Trophoblast cell (in vitro differentiated cells and primary cell): ENCODE measurements at regions not wholly inside any gene's neighbourhood (a gene's known extent, or its start where the extent isn't known, plus 50 kb on each side); places are given as distances from the start of the nearest gene placed in this dataset.

ENCODE experiments used
- DNase-seq, 2 donors: peaks; one replicate each; pipeline ENCODE4 v3.0.0-alpha.2; 2016
- H2AFZ ChIP-seq: 2 replicates; pipeline ENCODE4 v1.6.1; 2013; ENCODE audit warnings: low read length, moderate library complexity, mild to moderate bottlenecking; ENCODE audit not compliant: insufficient read depth, poor library complexity
- H2AK5ac ChIP-seq: 2 replicates; pipeline ENCODE4 v1.6.1; 2013; ENCODE audit warnings: mild to moderate bottlenecking, low read length
- H2BK120ac ChIP-seq: 2 replicates; pipeline ENCODE4 v1.6.1; 2013; ENCODE audit warnings: low read length, mild to moderate bottlenecking, moderate library complexity; ENCODE audit not compliant: insufficient read depth, poor library complexity
- H2BK12ac ChIP-seq: 2 replicates; pipeline ENCODE4 v1.6.1; 2013; ENCODE audit warnings: mild to moderate bottlenecking, low read length, moderate library complexity
- H2BK5ac ChIP-seq: 2 replicates; pipeline ENCODE4 v1.6.1; 2013; ENCODE audit warnings: low read length, low read depth, moderate library complexity, mild to moderate bottlenecking; ENCODE audit not compliant: poor library complexity
- H3K14ac ChIP-seq: 2 replicates; pipeline ENCODE4 v1.6.1; 2013; ENCODE audit warnings: mild to moderate bottlenecking, low read length
- H3K18ac ChIP-seq: 2 replicates; pipeline ENCODE4 v1.6.1; 2013; ENCODE audit warnings: mild to moderate bottlenecking, low read length
- H3K23ac ChIP-seq: 2 replicates; pipeline ENCODE4 v1.6.1; 2013; ENCODE audit warnings: low read length
- H3K27ac ChIP-seq: 2 replicates; pipeline ENCODE4 v1.5.1; 2013; ENCODE audit warnings: low read depth, mild to moderate bottlenecking, inconsistent platforms, low read length, moderate library complexity
- H3K27me3 ChIP-seq: 2 replicates; pipeline ENCODE4 v1.6.1; 2013; ENCODE audit warnings: inconsistent platforms, mild to moderate bottlenecking, low read length, moderate library complexity; ENCODE audit not compliant: insufficient read depth
- H3K36me3 ChIP-seq, 2 experiments: 1 replicate in 1 of 2; 2 replicates in 1 of 2; pipeline ENCODE4 v1.6.1; 2013; ENCODE audit warnings: low read length in 2 of 2, mild to moderate bottlenecking in 2 of 2, moderate library complexity in 1 of 2; ENCODE audit not compliant: insufficient read depth in 2 of 2, control insufficient read depth in 1 of 2
- H3K4ac ChIP-seq: 2 replicates; pipeline ENCODE4 v1.6.1; 2013; ENCODE audit warnings: low read depth, mild to moderate bottlenecking, low read length, moderate library complexity
- H3K4me1 ChIP-seq, 2 experiments: 1 replicate in 1 of 2; 2 replicates in 1 of 2; pipeline ENCODE4 v1.6.1; 2013; ENCODE audit warnings: low read length in 2 of 2, mild to moderate bottlenecking in 2 of 2, moderate library complexity in 1 of 2; ENCODE audit not compliant: insufficient read depth in 2 of 2, control insufficient read depth in 1 of 2
- H3K4me2 ChIP-seq: 2 replicates; pipeline ENCODE4 v1.6.1; 2013; ENCODE audit warnings: inconsistent platforms, mild to moderate bottlenecking, low read length, moderate library complexity
- H3K4me3 ChIP-seq: 2 replicates; pipeline ENCODE4 v1.5.1; 2013; ENCODE audit warnings: mild to moderate bottlenecking, low read depth, low read length, inconsistent platforms
- H3K79me1 ChIP-seq: one replicate; pipeline ENCODE4 v1.6.1; 2013; ENCODE audit warnings: low read length
- H3K79me2 ChIP-seq: 2 replicates; pipeline ENCODE4 v1.6.1; 2013; ENCODE audit warnings: low read length, mild to moderate bottlenecking; ENCODE audit not compliant: control insufficient read depth, insufficient read depth, poor library complexity
- H3K9ac ChIP-seq: 2 replicates; pipeline ENCODE4 v1.6.1; 2013; ENCODE audit warnings: mild to moderate bottlenecking, low read length
- H3K9me3 ChIP-seq: 2 replicates; pipeline ENCODE4 v1.6.1; 2013; ENCODE audit warnings: low read depth, mild to moderate bottlenecking, control low read depth, inconsistent platforms, low read length; ENCODE audit not compliant: insufficient read depth
- H4K12ac ChIP-seq: 2 replicates; pipeline ENCODE4 v1.6.1; 2013; ENCODE audit warnings: low read depth, mild to moderate bottlenecking, low read length, moderate library complexity
- H4K8ac ChIP-seq: 2 replicates; pipeline ENCODE4 v1.6.1; 2013; ENCODE audit warnings: low read depth, mild to moderate bottlenecking, low read length, moderate library complexity
- H4K91ac ChIP-seq: one replicate; pipeline ENCODE4 v1.6.1; 2013; ENCODE audit warnings: low read depth, mild to moderate bottlenecking, low read length, moderate library complexity
- WGBS: extraction: QIAGEN DNeasy Blood & Tissue Kit; methylation state at CpG from one replicate; pipeline ENCODE4 v1.1.7; 2013; ENCODE audit warnings: missing lambda C conversion rate; ENCODE audit not compliant: insufficient read length, insufficient coverage; ENCODE audit errors: extremely low coverage; 5-methylcytosine and 5-hydroxymethylcytosine counted together

- Histone ChIP-seq H3K9ac (no peak overlapping the region), H3K4me3 (no peak overlapping the region), H2BK120ac (no peak overlapping the region), H3K36me3 (no peaks in the 10 kb centered on the region), H3K9me3 (no peaks in the 10 kb centered on the region), H3K27ac (no peak overlapping the region), H2BK5ac (no peak overlapping the region), H3K79me1 (no peaks in the 10 kb centered on the region), H3K27me3 (no peaks in the 10 kb centered on the region), H3K14ac (no peak overlapping the region), H3K4ac (no peak overlapping the region), H3K4me2 (no peak overlapping the region), H4K12ac (no peak overlapping the region), H2AFZ (no peak overlapping the region), H3K4me1 (no peaks in the 10 kb centered on the region), H4K91ac (no peak overlapping the region), H3K79me2 (no peaks in the 10 kb centered on the region), H2AK5ac (no peak overlapping the region), H3K18ac (no peak overlapping the region), H4K8ac (no peak overlapping the region), H3K23ac (no peak overlapping the region), H2BK12ac (no peak overlapping the region)
- DNase-seq, result no peak
- WGBS, result no CpG with 5 or more reads among the region's 1 CpG
These were observed 629.4 kb upstream of the FRG1 start for GRCh38 chr4:189311251-189311650.

GRCh38 chr4:189313064-189313463, 627.6 kb upstream of the FRG1 start:
- no peak overlapping the region for H3K27ac ChIP-seq
- no peak overlapping the region for H3K18ac ChIP-seq
- H4K91ac ChIP-seq, result no peak overlapping the region
- no peak overlapping the region for H3K14ac ChIP-seq
- no peak overlapping the region for H2BK5ac ChIP-seq
- H3K79me1 ChIP-seq, result no peaks in the 10 kb centered on the region
- no peak for DNase-seq
- no peak overlapping the region for H2AFZ ChIP-seq
- no peaks in the 10 kb centered on the region for H3K36me3 ChIP-seq
- H3K4ac ChIP-seq, result no peak overlapping the region
- no CpG with 5 or more reads among the region's 4 CpGs for WGBS
- no peak overlapping the region for H4K12ac ChIP-seq
- no peaks in the 10 kb centered on the region for H3K9me3 ChIP-seq
- H2AK5ac ChIP-seq, result no peak overlapping the region
- H2BK12ac ChIP-seq, result no peak overlapping the region
- no peak overlapping the region for H2BK120ac ChIP-seq
- no peak overlapping the region for H3K4me3 ChIP-seq
- no peak overlapping the region for H3K9ac ChIP-seq
- no peak overlapping the region for H3K23ac ChIP-seq
- H4K8ac ChIP-seq, result no peak overlapping the region
- no peaks in the 10 kb centered on the region for H3K4me1 ChIP-seq
- H3K79me2 ChIP-seq, result no peaks in the 10 kb centered on the region
- no peak overlapping the region for H3K4me2 ChIP-seq
- no peaks in the 10 kb centered on the region for H3K27me3 ChIP-seq

- H4K91ac ChIP-seq, result no peak overlapping the region
- H4K8ac ChIP-seq, result no peak overlapping the region
- H3K4me1 ChIP-seq, result no peaks in the 10 kb centered on the region
- H2BK12ac ChIP-seq, result no peak overlapping the region
- no peak overlapping the region for H3K27ac ChIP-seq
- H3K9me3 ChIP-seq, result no peaks in the 10 kb centered on the region
- no peak overlapping the region for H2BK120ac ChIP-seq
- no peaks in the 10 kb centered on the region for H3K36me3 ChIP-seq
- no peak overlapping the region for H2AFZ ChIP-seq
- no peaks in the 10 kb centered on the region for H3K27me3 ChIP-seq
- no CpG with 5 or more reads among the region's 24 CpGs for WGBS
- H3K14ac ChIP-seq, result no peak overlapping the region
- H3K4ac ChIP-seq, result no peak overlapping the region
- H3K18ac ChIP-seq, result no peak overlapping the region
- H3K4me3 ChIP-seq, result no peak overlapping the region
- H3K4me2 ChIP-seq, result no peak overlapping the region
- no peak for DNase-seq
- H3K9ac ChIP-seq, result no peak overlapping the region
- H3K23ac ChIP-seq, result no peak overlapping the region
- no peaks in the 10 kb centered on the region for H3K79me1 ChIP-seq
- no peaks in the 10 kb centered on the region for H3K79me2 ChIP-seq
- H2AK5ac ChIP-seq, result no peak overlapping the region
- H2BK5ac ChIP-seq, result no peak overlapping the region
- no peak overlapping the region for H4K12ac ChIP-seq
These were observed 626.7 kb upstream of the FRG1 start for GRCh38 chr4:189313861-189314513.

GRCh38 chr4:189322426-189322825, 618.2 kb upstream of the FRG1 start:
- Histone ChIP-seq H3K79me1 (no peaks in the 10 kb centered on the region), H4K91ac (no peak overlapping the region), H3K9ac (no peak overlapping the region), H3K4me1 (no peaks in the 10 kb centered on the region), H3K4me2 (no peak overlapping the region), H3K14ac (no peak overlapping the region), H4K12ac (no peak overlapping the region), H3K27me3 (no peaks in the 10 kb centered on the region), H2BK12ac (no peak overlapping the region), H2AK5ac (no peak overlapping the region), H3K36me3 (no peaks in the 10 kb centered on the region), H3K23ac (no peak overlapping the region), H2AFZ (no peak overlapping the region), H2BK120ac (no peak overlapping the region), H3K4ac (no peak overlapping the region), H4K8ac (no peak overlapping the region), H3K79me2 (no peaks in the 10 kb centered on the region), H3K18ac (no peak overlapping the region), H3K27ac (no peak overlapping the region), H2BK5ac (no peak overlapping the region), H3K9me3 (no peaks in the 10 kb centered on the region), H3K4me3 (no peak overlapping the region)
- WGBS, result no CpG with 5 or more reads among the region's 6 CpGs
- DNase-seq, result no peak
